SK-N-SH (cell line): ENCODE measurements at regions not wholly inside any gene's neighbourhood (a gene's known extent, or its start where the extent isn't known, plus 50 kb on each side); places are given as distances from the start of the nearest gene placed in this dataset.

ENCODE experiments used
- CTCF ChIA-PET: fragments of 300-600, 350-600 bp; formaldehyde crosslinking; extraction: SDS; loops from one replicate; lab custom pipeline; 2021; lab: Yijun Ruan, JAX
- POLR2A ChIA-PET: fragments of 350-600 bp; sonication (Branson Sonifier 250); formaldehyde crosslinking; extraction: SDS; loops from one replicate; lab custom pipeline; 2020; ENCODE audit warnings: antibody characterized with exemption, inconsistent platforms; lab: Yijun Ruan, JAX
- DNase-seq: peaks from one replicate; pipeline ENCODE4 v3.0.0; 2012
- H2AFZ ChIP-seq: fragments of 200-600 bp; sonication (generic); 2 replicates; pipeline ENCODE4 v1.8.1; 2016; ENCODE audit warnings: antibody characterized with exemption, mild to moderate bottlenecking, low read depth
- H3F3A ChIP-seq: fragments of 200-600 bp; sonication (generic); replicated peaks from 2 replicates; pipeline ENCODE3; 2016; ENCODE audit warnings: antibody characterized with exemption, mild to moderate bottlenecking; ENCODE audit not compliant: insufficient read depth
- H3K27ac ChIP-seq, 2 experiments: fragments of 200-500 bp in 1 of 2; fragments of 200-600 bp in 1 of 2; sonication (Bioruptor generic) in 1 of 2; sonication (generic), shearing (Covaris generic) in 1 of 2; 2 replicates each; pipeline versions ENCODE4 v1.5.1 to v1.6.1; 2014 to 2016; ENCODE audit warnings: low read depth in 2 of 2, inconsistent platforms in 1 of 2, low read length in 1 of 2, mild to moderate bottlenecking in 1 of 2, mixed read lengths in 1 of 2
- H3K27me3 ChIP-seq: fragments of 200-600 bp; sonication (generic), shearing (Covaris generic); 2 replicates; pipeline ENCODE4 v1.6.1; 2016; ENCODE audit warnings: mixed run types; ENCODE audit not compliant: insufficient read depth
- H3K36me3 ChIP-seq, 2 experiments: fragments of 200-500 bp in 1 of 2; fragments of 200-600 bp in 1 of 2; sonication (Bioruptor generic) in 1 of 2; sonication (generic) in 1 of 2; replicated peaks in 1 of 2; 2 replicates each; pipeline versions ENCODE3 to v1.5.1; 2014 to 2016; ENCODE audit warnings: low read length in 1 of 2, mild to moderate bottlenecking in 1 of 2; ENCODE audit not compliant: insufficient read depth in 2 of 2, control insufficient read depth in 1 of 2
- H3K4me1 ChIP-seq, 2 experiments: fragments of 200-500 bp in 1 of 2; fragments of 200-600 bp in 1 of 2; sonication (Bioruptor generic) in 1 of 2; sonication (generic), shearing (Covaris generic) in 1 of 2; 2 replicates each; pipeline versions ENCODE4 v1.5.1 to v1.6.1; 2014 to 2016; ENCODE audit warnings: low read depth in 1 of 2, low read length in 1 of 2, mixed run types in 1 of 2; ENCODE audit not compliant: insufficient read depth in 2 of 2, control insufficient read depth in 1 of 2
- H3K4me2 ChIP-seq: fragments of 200-600 bp; sonication (generic), shearing (Covaris generic); 2 replicates; pipeline ENCODE4 v1.6.1; 2017; ENCODE audit warnings: mixed run types
- H3K4me3 ChIP-seq, 2 experiments: fragments of 200-500 bp in 1 of 2; fragments of 200-600 bp in 1 of 2; sonication (Bioruptor generic) in 1 of 2; sonication (generic), shearing (Covaris generic) in 1 of 2; 2 replicates each; pipeline versions ENCODE4 v1.5.1 to v1.8.1; 2014 to 2016; ENCODE audit warnings: low read depth in 2 of 2, inconsistent platforms in 1 of 2, low read length in 1 of 2, mild to moderate bottlenecking in 1 of 2, mixed read lengths in 1 of 2, moderate library complexity in 1 of 2
- H3K79me2 ChIP-seq: fragments of 200-600 bp; sonication (generic); 2 replicates; pipeline ENCODE4 v1.8.1; 2017; ENCODE audit warnings: mild to moderate bottlenecking; ENCODE audit not compliant: insufficient read depth
- H3K9ac ChIP-seq: fragments of 200-600 bp; sonication (generic); 2 replicates; pipeline ENCODE4 v1.6.1; 2017; ENCODE audit warnings: mixed run types
- H3K9me2 ChIP-seq: fragments of 200-600 bp; sonication (generic); 2 replicates; pipeline ENCODE4 v1.6.1; 2017; ENCODE audit warnings: mixed run types
- H3K9me3 ChIP-seq: fragments of 200-600 bp; sonication (generic); 2 replicates; pipeline ENCODE4 v1.6.1; 2017; ENCODE audit warnings: mixed run types, mild to moderate bottlenecking, moderate library complexity
- H4K20me1 ChIP-seq: fragments of 200-600 bp; sonication (generic); 2 replicates; pipeline ENCODE4 v1.6.1; 2017; ENCODE audit warnings: mild to moderate bottlenecking, mixed run types; ENCODE audit not compliant: insufficient read depth
- EZH2phosphoT487 ChIP-seq: fragments of 200-600 bp; sonication (generic); IDR thresholded peaks from 2 replicates; pipeline ENCODE4 v1.6.1; 2017; ENCODE audit warnings: low read depth, mixed run types, mild to moderate bottlenecking, antibody characterized with exemption, moderate library complexity, borderline replicate concordance
- FOSL2 ChIP-seq: IDR thresholded peaks from 2 replicates; pipeline ENCODE4 v1.4.0; 2012; ENCODE audit warnings: low read depth, mild to moderate bottlenecking, moderate library complexity, borderline replicate concordance
- GABPA ChIP-seq: IDR thresholded peaks from 2 replicates; pipeline ENCODE4 v1.4.0; 2012; ENCODE audit warnings: low read depth, mild to moderate bottlenecking
- MXI1 ChIP-seq: IDR thresholded peaks from 2 replicates; pipeline ENCODE4 v1.6.1; 2012; ENCODE audit warnings: mild to moderate bottlenecking, low read depth, low read length, improper control_type of control experiment
- RFX5 ChIP-seq: IDR thresholded peaks from 2 replicates; pipeline ENCODE4 v1.6.1; 2012; ENCODE audit warnings: mild to moderate bottlenecking, improper control_type of control experiment, low read length
- RXRA ChIP-seq: IDR thresholded peaks from 2 replicates; pipeline ENCODE4 v1.4.0; 2012; ENCODE audit warnings: low read depth, mild to moderate bottlenecking, borderline replicate concordance
- WGBS: methylation state at CpG from one replicate; pipeline ENCODE4 v1.1.6; 2017; ENCODE audit warnings: low lambda C conversion rate; 5-methylcytosine and 5-hydroxymethylcytosine counted together
- small RNA-seq, 7 experiments: library from RNA; depleted of rRNA; stranded (forward); fragments of <200 nt; gene quantifications; one replicate each; pipeline ENCODE3, GENCODE V24; 2012
- TF ChIP-seq, protein P1 (sequence below): IDR thresholded peaks from 2 replicates; pipeline ENCODE4; 2012

DNA sequence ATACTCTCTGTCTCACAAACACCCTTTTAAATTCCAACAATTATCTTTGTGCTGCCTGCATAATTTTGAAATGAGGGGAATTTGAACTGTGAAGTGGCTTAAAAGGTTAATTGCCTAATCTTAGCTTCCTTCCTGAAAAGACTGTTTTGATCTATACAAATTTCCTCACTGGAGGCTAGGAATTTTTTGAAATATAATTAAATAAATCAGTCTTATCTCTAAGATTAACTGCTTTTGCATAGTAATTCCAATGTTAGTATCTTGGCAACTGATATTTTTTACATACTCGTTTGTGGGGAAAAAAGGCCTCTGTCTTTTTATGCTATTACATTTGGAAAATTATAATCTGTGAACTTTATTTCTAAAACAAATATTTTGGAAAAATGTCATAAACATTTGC, 498.5 kb downstream of the TMTC2 start:
- H3F3A ChIP-seq: no peaks in the 10 kb centered on the region
- no peak overlapping the region for H3K4me3 ChIP-seq
- H3K9me2 ChIP-seq: no peaks in the 10 kb centered on the region
- no peaks in the 10 kb centered on the region; a peak in 1 of 4 replicates for H3K4me1 ChIP-seq
- H3K9me3 ChIP-seq: no peaks in the 10 kb centered on the region
- H3K27ac ChIP-seq: no peak overlapping the region
- ChIA-PET POLR2A (no interaction called here), CTCF (interaction anchor here (0.5 kb wide), 1 partner anchor 9 kb away, joined by 3 read pairs; no protein-coding TSS in a partner anchor)
- H3K36me3 ChIP-seq: no peaks in the 10 kb centered on the region
- TF ChIP-seq, protein P1, sequence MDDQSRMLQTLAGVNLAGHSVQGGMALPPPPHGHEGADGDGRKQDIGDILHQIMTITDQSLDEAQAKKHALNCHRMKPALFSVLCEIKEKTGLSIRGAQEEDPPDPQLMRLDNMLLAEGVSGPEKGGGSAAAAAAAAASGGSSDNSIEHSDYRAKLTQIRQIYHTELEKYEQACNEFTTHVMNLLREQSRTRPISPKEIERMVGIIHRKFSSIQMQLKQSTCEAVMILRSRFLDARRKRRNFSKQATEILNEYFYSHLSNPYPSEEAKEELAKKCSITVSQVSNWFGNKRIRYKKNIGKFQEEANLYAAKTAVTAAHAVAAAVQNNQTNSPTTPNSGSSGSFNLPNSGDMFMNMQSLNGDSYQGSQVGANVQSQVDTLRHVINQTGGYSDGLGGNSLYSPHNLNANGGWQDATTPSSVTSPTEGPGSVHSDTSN: no peak
- TF ChIP-seq FOSL2 (no peak), RXRA (no peak), MXI1 (no peak), EZH2phosphoT487 (no peak), GABPA (no peak), RFX5 (no peak)
- no peak overlapping the region for H3K4me2 ChIP-seq
- no peak overlapping the region for H2AFZ ChIP-seq
- no peaks in the 10 kb centered on the region for H3K27me3 ChIP-seq
- H3K79me2 ChIP-seq: no peaks in the 10 kb centered on the region
- DNase-seq: no peak
- no peaks in the 10 kb centered on the region for H4K20me1 ChIP-seq
- H3K9ac ChIP-seq: no peak overlapping the region
- 19% methylated on average over 1 of the region's 1 CpG for WGBS

Small RNA genes in the stretch of these regions (small RNA-seq; reads per million reads assigned to genes)
- gene RF00334: 0 reads per million in 7 experiments
